ENCODE measurements at regions not wholly inside any gene's neighbourhood (a gene's known extent, or its start where the extent isn't known, plus 50 kb on each side); places are given as distances from the start of the nearest gene placed in this dataset.
A peak's percentile ranks its signal among the peaks of the same experiment; 100 is the strongest.

DNA sequence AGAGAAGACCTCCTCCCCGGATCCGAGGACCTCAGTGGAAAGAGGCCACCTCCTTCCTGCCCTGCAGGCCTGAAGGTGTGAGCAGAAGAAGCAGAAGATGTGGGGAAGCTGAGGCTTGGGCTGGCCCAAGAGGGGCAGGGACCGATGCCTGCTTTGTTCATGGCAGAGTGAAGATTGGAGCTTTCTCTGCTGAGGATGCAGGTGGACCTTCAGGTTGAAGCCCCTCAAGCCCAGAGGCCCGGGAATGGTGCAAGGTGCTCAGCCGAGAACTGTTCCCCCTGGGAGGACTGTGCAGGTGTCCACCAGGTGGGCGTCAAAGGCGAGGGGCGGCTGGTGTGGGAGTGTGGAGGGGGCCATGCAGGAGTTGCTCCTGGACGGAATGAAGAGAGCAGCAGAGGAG lies 277.9 kb upstream of the IRX2 start:
- H3K9me3 Mint-ChIP-seq (ENCODE audit: unreplicated experiment), result peaks cover 28% of the 10 kb centered on the region
- H3K27me3 Mint-ChIP-seq (ENCODE audit: unreplicated experiment), result no peaks in the 10 kb centered on the region
- no peak overlapping the region for H3K27ac Mint-ChIP-seq (ENCODE audit: unreplicated experiment)
- no peaks in the 10 kb centered on the region for H3K4me1 Mint-ChIP-seq (ENCODE audit: unreplicated experiment)
- DNase-seq (ENCODE audit: extremely low spot score, unreplicated experiment), result peak; percentile 81
- H3K4me3 Mint-ChIP-seq (ENCODE audit: unreplicated experiment), result no peak overlapping the region
- TF ChIP-seq, protein P1, sequence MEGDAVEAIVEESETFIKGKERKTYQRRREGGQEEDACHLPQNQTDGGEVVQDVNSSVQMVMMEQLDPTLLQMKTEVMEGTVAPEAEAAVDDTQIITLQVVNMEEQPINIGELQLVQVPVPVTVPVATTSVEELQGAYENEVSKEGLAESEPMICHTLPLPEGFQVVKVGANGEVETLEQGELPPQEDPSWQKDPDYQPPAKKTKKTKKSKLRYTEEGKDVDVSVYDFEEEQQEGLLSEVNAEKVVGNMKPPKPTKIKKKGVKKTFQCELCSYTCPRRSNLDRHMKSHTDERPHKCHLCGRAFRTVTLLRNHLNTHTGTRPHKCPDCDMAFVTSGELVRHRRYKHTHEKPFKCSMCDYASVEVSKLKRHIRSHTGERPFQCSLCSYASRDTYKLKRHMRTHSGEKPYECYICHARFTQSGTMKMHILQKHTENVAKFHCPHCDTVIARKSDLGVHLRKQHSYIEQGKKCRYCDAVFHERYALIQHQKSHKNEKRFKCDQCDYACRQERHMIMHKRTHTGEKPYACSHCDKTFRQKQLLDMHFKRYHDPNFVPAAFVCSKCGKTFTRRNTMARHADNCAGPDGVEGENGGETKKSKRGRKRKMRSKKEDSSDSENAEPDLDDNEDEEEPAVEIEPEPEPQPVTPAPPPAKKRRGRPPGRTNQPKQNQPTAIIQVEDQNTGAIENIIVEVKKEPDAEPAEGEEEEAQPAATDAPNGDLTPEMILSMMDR (IDR thresholded peaks at IDR 0.05), result no peak
- H3K36me3 Mint-ChIP-seq (ENCODE audit: unreplicated experiment), result no peaks in the 10 kb centered on the region

DNA sequence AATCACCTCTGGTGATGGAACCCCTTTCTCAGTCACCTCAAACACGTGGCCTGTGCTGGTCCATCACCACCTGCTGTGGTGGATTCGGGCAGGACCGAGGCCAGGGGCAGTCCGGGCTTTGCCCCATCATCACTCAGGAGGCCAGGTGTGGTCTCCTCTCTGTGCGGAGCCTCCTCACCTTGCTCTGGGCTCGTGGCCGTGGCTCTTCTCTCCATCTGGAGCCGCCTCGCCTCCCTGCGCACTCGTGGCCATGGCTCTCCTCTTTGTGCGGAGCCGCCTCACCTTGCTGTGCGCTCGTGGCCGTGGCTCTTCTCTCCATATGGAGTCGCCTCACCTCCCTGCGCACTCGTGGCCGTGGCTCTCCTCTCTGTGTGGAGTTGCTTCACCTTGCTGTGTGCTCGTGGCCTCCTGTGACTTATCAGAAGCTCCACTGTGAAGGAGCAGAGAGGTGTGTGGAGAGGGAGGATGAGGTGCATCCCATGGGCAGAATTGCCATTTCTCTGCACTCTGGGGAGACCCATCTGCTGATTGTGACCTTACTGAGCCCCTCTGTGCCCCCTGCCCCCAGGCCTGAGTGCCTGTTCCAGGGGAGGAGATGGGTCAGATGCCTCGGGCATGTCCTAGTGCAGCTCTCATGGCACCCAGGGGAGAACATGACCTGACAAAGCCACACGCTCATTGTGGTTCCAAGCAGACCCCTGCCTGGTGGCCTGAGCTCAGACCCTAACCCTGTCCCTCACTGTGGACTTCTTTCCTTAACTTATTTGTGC lies 276.6 kb upstream of the IRX2 start:
- Mint-ChIP-seq H3K4me1 (ENCODE audit: unreplicated experiment) (no peaks in the 10 kb centered on the region), H3K27me3 (ENCODE audit: unreplicated experiment) (no peaks in the 10 kb centered on the region), H3K9me3 (ENCODE audit: unreplicated experiment) (peaks cover 22% of the 10 kb centered on the region), H3K36me3 (ENCODE audit: unreplicated experiment) (no peaks in the 10 kb centered on the region), H3K4me3 (ENCODE audit: unreplicated experiment) (no peak overlapping the region), H3K27ac (ENCODE audit: unreplicated experiment) (no peak overlapping the region)
- TF ChIP-seq, protein P1 (IDR thresholded peaks at IDR 0.05), result no peak
- peak; percentile 76 for DNase-seq (ENCODE audit: extremely low spot score, unreplicated experiment)

DNA sequence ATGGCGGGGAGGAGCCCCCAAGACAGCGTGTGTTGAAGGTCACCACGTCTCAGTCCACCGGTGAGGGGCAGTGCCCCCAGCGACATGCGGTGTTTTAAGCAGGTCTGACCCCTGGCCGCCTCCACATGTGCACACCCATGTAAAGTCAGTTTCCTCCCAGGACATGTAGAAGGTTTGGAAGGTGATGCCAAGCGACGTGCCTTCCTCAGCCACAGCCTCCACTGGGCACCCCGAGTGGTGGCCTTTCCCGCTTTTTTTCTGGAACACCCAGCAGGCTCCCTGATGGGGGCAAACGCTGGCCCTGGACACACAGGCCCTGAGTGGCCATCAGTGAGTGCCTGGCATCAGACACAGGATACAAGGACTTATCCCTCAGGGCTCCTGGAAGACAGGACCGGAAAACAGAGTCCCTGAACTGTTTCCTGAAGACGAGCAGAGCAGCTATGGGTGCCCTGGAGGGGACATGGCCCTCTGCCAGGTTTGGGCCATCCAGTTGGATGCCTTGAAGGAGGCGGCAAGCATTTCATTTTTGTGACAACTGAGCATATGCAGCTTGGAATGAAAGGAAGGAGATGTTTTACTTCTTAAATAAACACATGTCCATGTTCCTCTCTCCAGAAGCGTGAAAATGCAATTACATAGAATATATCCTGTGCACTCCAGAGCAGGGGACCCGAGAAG lies 275.8 kb upstream of the IRX2 start:
- DNase-seq (ENCODE audit: extremely low spot score, unreplicated experiment), result peak; percentile 81
- Mint-ChIP-seq H3K36me3 (ENCODE audit: unreplicated experiment) (no peaks in the 10 kb centered on the region), H3K4me1 (ENCODE audit: unreplicated experiment) (no peaks in the 10 kb centered on the region), H3K27me3 (ENCODE audit: unreplicated experiment) (no peaks in the 10 kb centered on the region), H3K9me3 (ENCODE audit: unreplicated experiment) (peaks cover 18% of the 10 kb centered on the region), H3K27ac (ENCODE audit: unreplicated experiment) (no peak overlapping the region), H3K4me3 (ENCODE audit: unreplicated experiment) (no peak overlapping the region)
- TF ChIP-seq, protein P1 (IDR thresholded peaks at IDR 0.05), result no peak

DNA sequence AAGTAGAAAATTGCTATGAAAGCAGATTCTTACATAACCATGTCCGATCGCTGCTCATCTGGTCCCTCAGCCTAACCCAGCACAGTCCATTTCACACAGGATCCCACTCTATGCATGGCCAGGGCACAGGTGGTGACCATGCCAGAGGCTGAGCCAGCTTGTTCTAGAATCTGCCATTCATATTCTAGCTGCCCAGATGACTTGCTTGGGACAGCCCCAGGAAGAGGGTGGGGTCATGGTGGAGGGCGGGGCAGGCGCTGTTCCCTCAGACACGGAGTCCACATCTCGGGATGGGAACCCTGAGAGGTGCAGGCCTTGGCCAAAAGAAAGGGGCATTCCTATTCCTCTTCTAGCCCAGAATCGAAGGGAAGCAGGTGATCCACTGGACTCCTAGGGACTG lies 275.2 kb upstream of the IRX2 start:
- peak; percentile 60 for DNase-seq (ENCODE audit: extremely low spot score, unreplicated experiment)
- no peaks in the 10 kb centered on the region for H3K36me3 Mint-ChIP-seq (ENCODE audit: unreplicated experiment)
- no peaks in the 10 kb centered on the region for H3K4me1 Mint-ChIP-seq (ENCODE audit: unreplicated experiment)
- H3K4me3 Mint-ChIP-seq (ENCODE audit: unreplicated experiment), result no peak overlapping the region
- TF ChIP-seq, protein P1 (IDR thresholded peaks at IDR 0.05), result no peak
- H3K27ac Mint-ChIP-seq (ENCODE audit: unreplicated experiment), result no peak overlapping the region
- H3K9me3 Mint-ChIP-seq (ENCODE audit: unreplicated experiment), result peaks cover 21% of the 10 kb centered on the region
- H3K27me3 Mint-ChIP-seq (ENCODE audit: unreplicated experiment), result no peaks in the 10 kb centered on the region

DNA sequence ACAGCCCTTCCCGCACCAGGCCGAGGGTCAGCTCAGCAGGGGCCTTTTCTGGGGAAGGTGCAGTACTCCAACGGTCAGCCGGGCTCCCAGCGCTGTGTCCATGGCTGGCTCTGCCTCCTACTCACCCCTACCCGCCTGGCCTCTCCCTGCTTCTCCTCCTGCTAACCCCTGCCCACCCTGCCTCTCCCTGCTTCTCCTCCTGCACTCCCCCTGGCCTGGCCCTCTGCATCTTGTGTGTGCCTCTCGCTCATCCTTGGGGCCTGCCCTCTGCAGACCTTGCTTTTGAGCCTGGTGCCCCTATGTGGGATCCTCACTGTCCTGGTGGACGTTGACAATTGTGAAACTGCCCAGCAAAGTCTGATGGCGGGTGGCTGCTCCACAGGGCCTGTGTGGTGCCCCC lies 274.6 kb upstream of the IRX2 start:
- Mint-ChIP-seq H3K36me3 (ENCODE audit: unreplicated experiment) (no peaks in the 10 kb centered on the region), H3K27me3 (ENCODE audit: unreplicated experiment) (no peaks in the 10 kb centered on the region), H3K4me3 (ENCODE audit: unreplicated experiment) (no peak overlapping the region), H3K4me1 (ENCODE audit: unreplicated experiment) (no peaks in the 10 kb centered on the region), H3K27ac (ENCODE audit: unreplicated experiment) (no peak overlapping the region), H3K9me3 (ENCODE audit: unreplicated experiment) (peaks cover 26% of the 10 kb centered on the region)
- peak; percentile 82 for DNase-seq (ENCODE audit: extremely low spot score, unreplicated experiment)
- TF ChIP-seq, protein P1 (IDR thresholded peaks at IDR 0.05), result no peak
